HepG2 (cell line): ENCODE measurements at regions not wholly inside any gene's neighbourhood (a gene's known extent, or its start where the extent isn't known, plus 50 kb on each side); places are given as distances from the start of the nearest gene placed in this dataset.

ENCODE experiments used
- ATAC-seq: fragments of 200-7000 bp; cut with Tn5 transposase; 3 replicates; pipeline ENCODE4 v1.9.1; 2020; ENCODE audit warnings: mild to moderate bottlenecking, moderate library complexity
- BruUV-seq: library from RNA; stranded (reverse); fragments of 400-500 nt; replicated peaks from 2 replicates; lab custom pipeline; 2021; lab: Mats Ljungman, UMichigan
- CTCF ChIA-PET: fragments of 300-600 bp; formaldehyde crosslinking; extraction: SDS; loops from one replicate; lab custom pipeline; 2021; ENCODE audit warnings: low total read pairs, inconsistent platforms, low intra/inter-chr PET ratio; lab: Yijun Ruan, JAX
- POLR2A ChIA-PET: fragments of 350-600 bp; sonication (Branson Sonifier 250); formaldehyde crosslinking; loops from one replicate; lab custom pipeline; 2020; ENCODE audit warnings: antibody characterized with exemption, inconsistent platforms; lab: Yijun Ruan, JAX
- DNase-seq: peaks from one replicate; pipeline ENCODE4 v3.0.0-alpha.2; 2015; ENCODE audit warnings: low spot score
- FAIRE-seq: peaks from 3 replicates; lab custom pipeline; 2011; peaks lifted over from hg19 to GRCh38; lab: Jason Lieb, UNC
- H2AFZ ChIP-seq: one replicate; pipeline ENCODE4 v1.6.1; 2011; ENCODE audit warnings: low read length, inconsistent platforms
- H3K27ac ChIP-seq: fragments of 300-600 bp; 3 replicates; pipeline ENCODE4 v1.8.0; 2011; ENCODE audit warnings: mixed run types, mild to moderate bottlenecking, mixed read lengths, low read length, inconsistent platforms; ENCODE audit not compliant: insufficient read depth; ENCODE audit errors: extremely low read length
- H3K27me3 ChIP-seq, 2 experiments: fragments of 200-600 bp in 1 of 2; 2 replicates in 1 of 2; 3 replicates in 1 of 2; pipeline versions ENCODE4 v1.6.0 to v1.8.0; 2011; ENCODE audit warnings: low read length in 2 of 2, mild to moderate bottlenecking in 2 of 2, moderate library complexity in 2 of 2, inconsistent platforms in 1 of 2; ENCODE audit not compliant: insufficient read depth in 2 of 2, control insufficient read depth in 1 of 2
- H3K36me3 ChIP-seq, 2 experiments: fragments of 200-600 bp in 1 of 2; replicated peaks in 1 of 2; 2 replicates in 1 of 2; 3 replicates in 1 of 2; pipeline versions ENCODE4 v1.5.1 to v1.8.0; 2011; ENCODE audit warnings: low read length in 2 of 2, inconsistent platforms in 1 of 2; ENCODE audit not compliant: insufficient read depth in 2 of 2, control insufficient read depth in 1 of 2
- H3K4me1 ChIP-seq: 2 replicates; pipeline ENCODE4 v1.5.1; 2012; ENCODE audit warnings: low read length, inconsistent platforms; ENCODE audit not compliant: insufficient read depth
- H3K4me2 ChIP-seq: 2 replicates; pipeline ENCODE4 v1.6.0; 2011; ENCODE audit warnings: low read depth, low read length, inconsistent platforms
- H3K4me3 ChIP-seq, 3 experiments: fragments of 200-600 bp in 1 of 3; sonication (generic), shearing (Covaris generic) in 1 of 3; replicated peaks in 1 of 3; 2 replicates each; pipeline ENCODE4 v1.5.1; 2011 to 2016; ENCODE audit warnings: low read length in 3 of 3, inconsistent platforms in 2 of 3, low read depth in 2 of 3, mild to moderate bottlenecking in 2 of 3, control low read depth in 1 of 3, mixed read lengths in 1 of 3; ENCODE audit not compliant: insufficient read depth in 1 of 3
- H3K79me2 ChIP-seq: one replicate; pipeline ENCODE4 v1.6.1; 2011; ENCODE audit warnings: low read length, inconsistent platforms; ENCODE audit not compliant: insufficient read depth
- H3K9ac ChIP-seq: 2 replicates; pipeline ENCODE4 v1.6.0; 2011; ENCODE audit warnings: mild to moderate bottlenecking, low read depth, low read length, inconsistent platforms; ENCODE audit not compliant: insufficient read depth
- H3K9me3 ChIP-seq: 2 replicates; pipeline ENCODE4 v1.5.1; 2012; ENCODE audit warnings: mild to moderate bottlenecking, low read length
- H4K20me1 ChIP-seq: 2 replicates; pipeline ENCODE4 v1.6.0; 2011; ENCODE audit warnings: inconsistent platforms, mild to moderate bottlenecking, low read length, moderate library complexity; ENCODE audit not compliant: insufficient read depth
- CEBPB ChIP-seq: IDR thresholded peaks from 2 replicates; pipeline ENCODE4 v1.6.1; 2011; ENCODE audit warnings: low read depth, low read length, improper control_type of control experiment, borderline replicate concordance
- JDP2 ChIP-seq: sonication (generic); formaldehyde crosslinking; IDR thresholded peaks from 2 replicates; pipeline ENCODE4 v1.8.1; 2022; ENCODE audit warnings: missing genetic modification reagents, borderline replicate concordance
- MEF2D ChIP-seq: sonication (generic); formaldehyde crosslinking; IDR thresholded peaks from 2 replicates; pipeline ENCODE4 v1.5.1; 2020; ENCODE audit warnings: mild to moderate bottlenecking, missing genetic modification reagents
- ZNF512 ChIP-seq: sonication (generic); formaldehyde crosslinking; IDR thresholded peaks from 2 replicates; pipeline ENCODE4 v1.4.0; 2020; ENCODE audit warnings: mild to moderate bottlenecking, missing genetic modification reagents
- ZNF597 ChIP-seq: sonication (generic); formaldehyde crosslinking; IDR thresholded peaks from 2 replicates; pipeline ENCODE4 v1.5.0; 2020; ENCODE audit warnings: missing genetic modification reagents
- ZNF615 ChIP-seq: sonication (generic); formaldehyde crosslinking; IDR thresholded peaks from 2 replicates; pipeline ENCODE4 v1.5.0; 2020; ENCODE audit warnings: mild to moderate bottlenecking, missing genetic modification reagents, borderline replicate concordance
- ZNF616 ChIP-seq: sonication (generic); formaldehyde crosslinking; IDR thresholded peaks from 2 replicates; pipeline ENCODE4 v1.5.0; 2020; ENCODE audit warnings: low read depth, mild to moderate bottlenecking, missing genetic modification reagents
- ZSCAN29 ChIP-seq: sonication (generic); formaldehyde crosslinking; conservative IDR thresholded peaks from 2 replicates; pipeline ENCODE4 v1.4.0; 2020; ENCODE audit warnings: mild to moderate bottlenecking, missing genetic modification reagents
- WGBS: methylation state at CpG from one replicate; pipeline ENCODE4 v1.1.6; 2017; ENCODE audit warnings: low lambda C conversion rate; 5-methylcytosine and 5-hydroxymethylcytosine counted together
- in situ Hi-C: cut with HindIII; loops from 2 replicates; pipeline ENCODE4 v1.10.0; 2017; ENCODE audit warnings: low pct_unique_long_range_greater_than_20kb; ENCODE audit not compliant: extremely low pct_ligation_motif_present
- intact Hi-C: fragments of 100-400 bp; cut with micrococcal nuclease; formaldehyde crosslinking; loops from one replicate; pipeline ENCODE4 v1.10.0; 2022; ENCODE audit not compliant: unreplicated experiment

- no peak for FAIRE-seq
- no TSS peak for BruUV-seq
- in situ Hi-C loops, result no loop called here
- Histone ChIP-seq H2AFZ (no peak overlapping the region), H3K4me1 (no peaks in the 10 kb centered on the region), H3K9me3 (no peaks in the 10 kb centered on the region), H3K27me3 (no peaks in the 10 kb centered on the region)
- CTCF ChIA-PET, result no interaction called here
- 39% methylated on average over 5 of the region's 5 CpGs for WGBS
- TF ChIP-seq CEBPB, result peak; percentile 43; the same call in 1 of the 2 replicates
- no peak for TF ChIP-seq ZNF597 (CRISPR knock-in tag)
- TF ChIP-seq, all 625 proteins: peak for 1
- POLR2A ChIA-PET, result no interaction called here
- Histone ChIP-seq H3K79me2 (no peaks in the 10 kb centered on the region), H3K4me2 (no peak overlapping the region), H3K4me3 (no peak overlapping the region), H3K9ac (no peak overlapping the region), H4K20me1 (0 out of 2 replicates have a peak, but pooled peaks cover 3% of the 10 kb centered on the region), H3K27ac (no peak overlapping the region), H3K36me3 (no peaks in the 10 kb centered on the region)
- ATAC-seq, result no peak
- no peak for DNase-seq
- intact Hi-C loops, result no loop called here
These were observed 1755.3 kb upstream of the SPRY2 start for GRCh38 chr13:82096256-82096655.

GRCh38 chr13:82092312-82092711 is 1751.4 kb upstream of the SPRY2 start:
- no peaks in the 10 kb centered on the region for H3K36me3 ChIP-seq
- H3K4me3 ChIP-seq, result no peak overlapping the region
- no peak for FAIRE-seq
- no peak overlapping the region for H2AFZ ChIP-seq
- intact Hi-C loops (no loop called here), in situ Hi-C loops (no loop called here)
- ChIA-PET CTCF (no interaction called here), POLR2A (no interaction called here)
- no peak overlapping the region for H3K4me2 ChIP-seq
- no peaks in the 10 kb centered on the region for H3K79me2 ChIP-seq
- H3K9me3 ChIP-seq, result no peaks in the 10 kb centered on the region
- H3K27me3 ChIP-seq, result no peaks in the 10 kb centered on the region
- no peak for DNase-seq
- no peak overlapping the region for H3K27ac ChIP-seq
- no TSS peak for BruUV-seq
- no peaks in the 10 kb centered on the region for H3K4me1 ChIP-seq
- H4K20me1 ChIP-seq, result 0 out of 2 replicates have a peak, but pooled peaks cover 3% of the 10 kb centered on the region
- no peak for ATAC-seq
- TF ChIP-seq ZSCAN29 (CRISPR knock-in tag), result no peak
- no peak for TF ChIP-seq JDP2 (CRISPR knock-in tag)
- TF ChIP-seq ZNF615 (CRISPR knock-in tag), result no peak
- no peak for TF ChIP-seq MEF2D
- no peak for TF ChIP-seq ZNF512 (CRISPR knock-in tag)
- no peak for TF ChIP-seq ZNF616
- no peak overlapping the region for H3K9ac ChIP-seq
- WGBS, result 19% methylated on average over 3 of the region's 3 CpGs
